K562 (cell line): ENCODE measurements at regions not wholly inside any gene's neighbourhood (a gene's known extent, or its start where the extent isn't known, plus 50 kb on each side); places are given as distances from the start of the nearest gene placed in this dataset.

ENCODE experiments used
- POLR2A ChIP-seq: fragments of 450-650 bp; conservative IDR thresholded peaks from 2 replicates; pipeline ENCODE4 v1.6.1; 2016
- RFX5 ChIP-seq: IDR thresholded peaks from 2 replicates; pipeline ENCODE4 v1.6.1; 2011; ENCODE audit warnings: low read depth, mild to moderate bottlenecking, improper control_type of control experiment, low read length
- SIN3B ChIP-seq: fragments of 450-650 bp; IDR thresholded peaks from 2 replicates; pipeline ENCODE4 v1.6.1; 2017; ENCODE audit warnings: low read depth, mild to moderate bottlenecking, moderate library complexity
- SPI1 ChIP-seq: IDR thresholded peaks from 2 replicates; pipeline ENCODE4 v1.6.1; 2011; ENCODE audit warnings: low read depth, low read length, control low read depth, borderline replicate concordance
- TEAD4 ChIP-seq, 2 experiments: sonication (generic) in 1 of 2; formaldehyde crosslinking in 1 of 2; IDR thresholded peaks; 2 replicates each; pipeline versions ENCODE4 v1.6.1 to v1.8.0; 2012 to 2022; ENCODE audit warnings: borderline replicate concordance in 1 of 2, inconsistent platforms in 1 of 2, low read length in 1 of 2, mild to moderate bottlenecking in 1 of 2, missing genetic modification reagents in 1 of 2
- TF ChIP-seq, protein P1 (sequence below): sonication (generic); formaldehyde crosslinking; IDR thresholded peaks from 2 replicates; pipeline ENCODE4 v1.8.0; 2022; ENCODE audit warnings: mild to moderate bottlenecking, low read depth, missing genetic modification reagents
- TF ChIP-seq, protein P2 (sequence below): sonication (generic); formaldehyde crosslinking; IDR thresholded peaks from 2 replicates; pipeline ENCODE4 v1.9.0; 2022; ENCODE audit warnings: mild to moderate bottlenecking, missing genetic modification reagents
- TF ChIP-seq, protein P3 (sequence below), 3 experiments: IDR thresholded peaks in 2 of 3; conservative IDR thresholded peaks in 1 of 3; 2 replicates each; pipeline ENCODE4 v1.5.1; 2011 to 2012; ENCODE audit warnings: low read length in 3 of 3, mild to moderate bottlenecking in 3 of 3, control low read depth in 2 of 3, improper control_type of control experiment in 1 of 3, inconsistent platforms in 1 of 3, low read depth in 1 of 3, mixed read lengths in 1 of 3, moderate library complexity in 1 of 3; ENCODE audit not compliant: insufficient read depth in 2 of 3

DNA sequence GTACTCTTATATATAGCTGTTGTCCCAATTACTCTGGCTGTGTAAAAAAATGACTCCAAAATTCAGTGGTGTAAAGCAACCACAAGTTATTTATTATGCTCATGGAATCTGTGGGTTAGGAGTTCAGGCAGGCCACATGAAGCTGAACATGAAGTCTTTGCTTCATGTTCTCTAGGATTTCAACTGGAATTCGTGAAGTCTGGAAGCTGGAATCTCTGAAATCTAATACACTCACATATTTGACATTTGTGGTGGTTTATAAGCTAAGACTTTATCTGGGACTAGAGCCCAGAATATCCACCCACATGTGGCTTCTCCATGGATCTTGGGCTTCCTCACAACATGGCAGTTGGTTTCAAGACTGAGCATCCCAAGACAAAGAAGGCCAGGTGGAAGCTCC lies 430.6 kb downstream of the MIAT start:
- TF ChIP-seq RFX5 (no peak), POLR2A (no peak), SPI1 (no peak), TEAD4 (IDR thresholded peaks at IDR 0.05; ENCODE audit: low read length) (no peak), TEAD4 (CRISPR knock-in tag; IDR thresholded peaks at IDR 0.05; ENCODE audit: borderline replicate concordance) (no peak), SIN3B (no peak)
- TF ChIP-seq, protein P1, sequence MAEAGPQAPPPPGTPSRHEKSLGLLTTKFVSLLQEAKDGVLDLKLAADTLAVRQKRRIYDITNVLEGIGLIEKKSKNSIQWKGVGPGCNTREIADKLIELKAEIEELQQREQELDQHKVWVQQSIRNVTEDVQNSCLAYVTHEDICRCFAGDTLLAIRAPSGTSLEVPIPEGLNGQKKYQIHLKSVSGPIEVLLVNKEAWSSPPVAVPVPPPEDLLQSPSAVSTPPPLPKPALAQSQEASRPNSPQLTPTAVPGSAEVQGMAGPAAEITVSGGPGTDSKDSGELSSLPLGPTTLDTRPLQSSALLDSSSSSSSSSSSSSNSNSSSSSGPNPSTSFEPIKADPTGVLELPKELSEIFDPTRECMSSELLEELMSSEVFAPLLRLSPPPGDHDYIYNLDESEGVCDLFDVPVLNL (CRISPR knock-in tag): no peak
- TF ChIP-seq, protein P2, sequence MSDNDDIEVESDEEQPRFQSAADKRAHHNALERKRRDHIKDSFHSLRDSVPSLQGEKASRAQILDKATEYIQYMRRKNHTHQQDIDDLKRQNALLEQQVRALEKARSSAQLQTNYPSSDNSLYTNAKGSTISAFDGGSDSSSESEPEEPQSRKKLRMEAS (CRISPR knock-in tag): no peak
- TF ChIP-seq, protein P3, sequence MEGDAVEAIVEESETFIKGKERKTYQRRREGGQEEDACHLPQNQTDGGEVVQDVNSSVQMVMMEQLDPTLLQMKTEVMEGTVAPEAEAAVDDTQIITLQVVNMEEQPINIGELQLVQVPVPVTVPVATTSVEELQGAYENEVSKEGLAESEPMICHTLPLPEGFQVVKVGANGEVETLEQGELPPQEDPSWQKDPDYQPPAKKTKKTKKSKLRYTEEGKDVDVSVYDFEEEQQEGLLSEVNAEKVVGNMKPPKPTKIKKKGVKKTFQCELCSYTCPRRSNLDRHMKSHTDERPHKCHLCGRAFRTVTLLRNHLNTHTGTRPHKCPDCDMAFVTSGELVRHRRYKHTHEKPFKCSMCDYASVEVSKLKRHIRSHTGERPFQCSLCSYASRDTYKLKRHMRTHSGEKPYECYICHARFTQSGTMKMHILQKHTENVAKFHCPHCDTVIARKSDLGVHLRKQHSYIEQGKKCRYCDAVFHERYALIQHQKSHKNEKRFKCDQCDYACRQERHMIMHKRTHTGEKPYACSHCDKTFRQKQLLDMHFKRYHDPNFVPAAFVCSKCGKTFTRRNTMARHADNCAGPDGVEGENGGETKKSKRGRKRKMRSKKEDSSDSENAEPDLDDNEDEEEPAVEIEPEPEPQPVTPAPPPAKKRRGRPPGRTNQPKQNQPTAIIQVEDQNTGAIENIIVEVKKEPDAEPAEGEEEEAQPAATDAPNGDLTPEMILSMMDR (IDR thresholded peaks at IDR 0.05 in 2 of 3, conservative IDR thresholded peaks at IDR 0.05 in 1 of 3; ENCODE audit: insufficient read depth in 2 of 3, low read depth in 1 of 3, low read length in 3 of 3): no peak
